GM12878 (cell line): ENCODE measurements at regions not wholly inside any gene's neighbourhood (a gene's known extent, or its start where the extent isn't known, plus 50 kb on each side); places are given as distances from the start of the nearest gene placed in this dataset.

Experiments
- ATAC-seq: fragments of 200-7000 bp; cut with Tn5 transposase; 3 replicates; pipeline ENCODE4 v1.9.1; 2020; ENCODE audit warnings: mild to moderate bottlenecking, moderate library complexity
- BruUV-seq: library from RNA; stranded (reverse); fragments of 400-500 nt; replicated peaks from 2 replicates; lab custom pipeline; 2021; lab: Mats Ljungman, UMichigan
- CTCF ChIA-PET: fragments of 300-600 bp; sonication (Branson Sonifier 250); formaldehyde crosslinking; extraction: SDS; loops from one replicate; lab custom pipeline; 2021; ENCODE audit warnings: inconsistent platforms; lab: Yijun Ruan, JAX
- POLR2A ChIA-PET: fragments of 350-600 bp; formaldehyde crosslinking; extraction: SDS; loops from one replicate; lab custom pipeline; 2021; ENCODE audit warnings: inconsistent platforms; lab: Charles Lee
- RAD21 ChIA-PET: fragments of 300-600 bp; sonication (Branson Sonifier 250); formaldehyde crosslinking; loops from one replicate; lab custom pipeline; 2023; ENCODE audit warnings: antibody characterized with exemption; ENCODE audit not compliant: unreplicated experiment; lab: Charles Lee
- SMC1A ChIA-PET: fragments of 300-600 bp; sonication (Branson Sonifier 250); formaldehyde crosslinking; loops from one replicate; lab custom pipeline; 2023; ENCODE audit not compliant: unreplicated experiment, uncharacterized antibody; lab: Charles Lee
- DNase-seq: peaks from one replicate; pipeline ENCODE4 v3.0.0-alpha.2; 2011; ENCODE audit warnings: low read depth, low spot score
- FAIRE-seq: peaks from 3 replicates; lab custom pipeline; 2011; peaks lifted over from hg19 to GRCh38; lab: Jason Lieb, UNC
- H2AFZ ChIP-seq: 2 replicates; pipeline ENCODE4 v1.6.0; 2011; ENCODE audit warnings: low read depth, low read length, control low read depth; ENCODE audit not compliant: control insufficient read depth
- H3K27ac ChIP-seq: 2 replicates; pipeline ENCODE4 v1.5.1; 2011; ENCODE audit warnings: control low read depth; ENCODE audit not compliant: control insufficient read depth, insufficient read depth
- H3K27me3 ChIP-seq, 2 experiments: replicated peaks in 1 of 2; 2 replicates each; pipeline versions ENCODE4 v1.6.0 to v1.6.1; 2011; ENCODE audit warnings: low read length in 1 of 2; ENCODE audit not compliant: control insufficient read depth in 2 of 2, insufficient read depth in 2 of 2
- H3K36me3 ChIP-seq, 2 experiments: 2 replicates each; pipeline ENCODE4 v1.5.1; 2011; ENCODE audit warnings: low read length in 1 of 2; ENCODE audit not compliant: control insufficient read depth in 2 of 2, insufficient read depth in 2 of 2
- H3K4me1 ChIP-seq: 2 replicates; pipeline ENCODE4 v1.6.1; 2011; ENCODE audit warnings: mild to moderate bottlenecking, low read length, moderate library complexity, mixed read lengths; ENCODE audit not compliant: control insufficient read depth, insufficient read depth
- H3K4me2 ChIP-seq: 2 replicates; pipeline ENCODE4 v1.6.0; 2011; ENCODE audit warnings: control low read depth; ENCODE audit not compliant: control insufficient read depth, insufficient read depth
- H3K4me3 ChIP-seq: fragments of 200-600 bp; sonication (generic); 2 replicates; pipeline ENCODE4 v1.5.1; 2016
- H3K79me2 ChIP-seq: 2 replicates; pipeline ENCODE4 v1.6.0; 2011; ENCODE audit warnings: low read length; ENCODE audit not compliant: control insufficient read depth, insufficient read depth
- H3K9ac ChIP-seq: 2 replicates; pipeline ENCODE4 v1.8.0; 2011; ENCODE audit warnings: low read length, control low read depth, mixed read lengths; ENCODE audit not compliant: control insufficient read depth, insufficient read depth
- H3K9me3 ChIP-seq: replicated peaks from 3 replicates; pipeline ENCODE4 v1.5.1; 2011; ENCODE audit warnings: mild to moderate bottlenecking, low read length; ENCODE audit not compliant: control insufficient read depth, insufficient read depth
- H4K20me1 ChIP-seq: 2 replicates; pipeline ENCODE4 v1.6.0; 2011; ENCODE audit not compliant: control insufficient read depth, insufficient read depth
- NFYB ChIP-seq: IDR thresholded peaks from 2 replicates; pipeline ENCODE4 v1.6.1; 2011; ENCODE audit warnings: low read depth, mild to moderate bottlenecking, low read length, improper control_type of control experiment, moderate library complexity; ENCODE audit not compliant: insufficient read depth
- PML ChIP-seq: IDR thresholded peaks from 2 replicates; pipeline ENCODE4 v1.6.1; 2012; ENCODE audit warnings: low read length, inconsistent platforms
- SRF ChIP-seq, 2 experiments: IDR thresholded peaks; 2 replicates each; pipeline ENCODE4 v1.6.1; 2011; ENCODE audit warnings: low read depth in 2 of 2, low read length in 2 of 2, mild to moderate bottlenecking in 1 of 2, moderate library complexity in 1 of 2
- WGBS: methylation state at CpG from one replicate; pipeline ENCODE4 v1.1.6; 2016; ENCODE audit warnings: low lambda C conversion rate; ENCODE audit not compliant: insufficient replicate concordance, insufficient coverage; ENCODE audit errors: missing lambda C conversion rate; 5-methylcytosine and 5-hydroxymethylcytosine counted together
- in situ Hi-C: fragments of 300-500 bp; cut with MboI; formaldehyde crosslinking; loops from 9 replicates; pipeline ENCODE4 v1.14.3; 2018; ENCODE audit warnings: mixed read lengths
- intact Hi-C: fragments of 100-400 bp; cut with micrococcal nuclease; formaldehyde crosslinking; loops from one replicate; pipeline ENCODE4 v1.14.2; 2022; ENCODE audit not compliant: unreplicated experiment
- TF ChIP-seq, protein P1 (sequence below): fragments of 450-650 bp; IDR thresholded peaks from 2 replicates; pipeline ENCODE4 v1.6.1; 2016; ENCODE audit warnings: mild to moderate bottlenecking

DNA sequence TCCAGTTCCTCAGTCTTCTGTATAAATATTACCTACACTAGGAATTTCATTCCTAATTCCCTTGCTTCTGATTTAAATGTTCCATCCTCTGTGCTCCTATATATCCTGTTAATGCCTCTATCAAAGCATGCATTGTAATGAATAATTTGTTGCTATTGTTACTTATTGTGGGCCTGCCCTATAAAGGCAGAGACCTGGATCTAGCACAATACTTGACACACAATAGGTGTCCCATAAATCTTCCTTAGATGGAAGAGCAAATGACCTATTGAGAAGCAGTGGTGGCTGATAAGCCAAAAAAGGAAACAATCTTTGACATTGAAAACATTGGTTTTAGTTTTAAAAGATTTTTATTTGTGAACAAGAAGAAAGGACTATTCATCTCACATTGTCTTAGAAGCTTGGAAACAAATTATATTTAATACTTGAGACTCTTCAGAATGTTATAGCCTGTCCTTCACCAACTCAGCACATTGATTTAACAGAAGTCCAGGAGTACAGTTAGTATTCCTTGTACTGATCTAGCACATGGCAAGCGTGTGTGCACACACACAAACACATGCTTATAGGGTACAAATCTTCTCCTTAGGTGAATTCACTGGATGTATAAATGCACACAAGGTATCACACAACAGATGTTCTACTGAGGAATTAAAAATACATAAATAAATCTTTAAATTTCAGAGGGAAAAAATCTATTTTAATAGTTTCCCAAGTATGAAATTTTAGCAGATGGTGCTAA is 135.9 kb downstream of the DUSP6 start (continued):
- TF ChIP-seq, protein P1, sequence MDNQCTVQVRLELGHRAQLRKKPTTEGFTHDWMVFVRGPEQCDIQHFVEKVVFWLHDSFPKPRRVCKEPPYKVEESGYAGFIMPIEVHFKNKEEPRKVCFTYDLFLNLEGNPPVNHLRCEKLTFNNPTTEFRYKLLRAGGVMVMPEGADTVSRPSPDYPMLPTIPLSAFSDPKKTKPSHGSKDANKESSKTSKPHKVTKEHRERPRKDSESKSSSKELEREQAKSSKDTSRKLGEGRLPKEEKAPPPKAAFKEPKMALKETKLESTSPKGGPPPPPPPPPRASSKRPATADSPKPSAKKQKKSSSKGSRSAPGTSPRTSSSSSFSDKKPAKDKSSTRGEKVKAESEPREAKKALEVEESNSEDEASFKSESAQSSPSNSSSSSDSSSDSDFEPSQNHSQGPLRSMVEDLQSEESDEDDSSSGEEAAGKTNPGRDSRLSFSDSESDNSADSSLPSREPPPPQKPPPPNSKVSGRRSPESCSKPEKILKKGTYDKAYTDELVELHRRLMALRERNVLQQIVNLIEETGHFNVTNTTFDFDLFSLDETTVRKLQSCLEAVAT: no peak

DNA sequence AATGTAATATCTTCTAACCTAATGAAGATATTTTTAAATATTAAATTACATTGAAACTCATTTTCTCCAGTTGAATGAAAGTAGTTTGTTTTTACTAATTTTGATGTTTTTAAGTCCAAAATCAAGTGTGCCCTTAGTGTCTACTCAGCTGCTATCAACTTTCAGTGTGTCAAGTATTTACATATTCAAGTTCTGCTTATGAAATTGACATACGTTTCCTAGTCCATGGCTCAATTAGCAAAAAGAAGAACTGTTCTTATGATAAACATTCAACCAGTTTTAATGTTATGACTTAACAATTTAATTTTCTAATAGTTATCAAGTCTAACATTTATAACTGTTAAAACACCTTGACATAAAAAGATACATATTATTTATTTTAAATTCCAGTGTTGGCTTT is 137.1 kb downstream of the DUSP6 start:
- no peak for FAIRE-seq
- TF ChIP-seq PML: no peak
- TF ChIP-seq NFYB: no peak
- TF ChIP-seq SRF (IDR thresholded peaks at IDR 0.05; ENCODE audit: low read depth in 2 of 2, low read length in 2 of 2): no peak

More for the DNA sequence above, 137.1 kb downstream of the DUSP6 start:
- ChIA-PET POLR2A (no interaction called here), SMC1A (no interaction called here), RAD21 (no interaction called here), CTCF (no interaction called here)
- Histone ChIP-seq H3K36me3 (no peaks in the 10 kb centered on the region), H3K4me2 (no peak overlapping the region), H3K4me3 (no peak overlapping the region), H3K4me1 (no peaks in the 10 kb centered on the region), H4K20me1 (no peaks in the 10 kb centered on the region), H3K79me2 (no peaks in the 10 kb centered on the region), H3K27me3 (no peaks in the 10 kb centered on the region), H3K9me3 (no peaks in the 10 kb centered on the region), H2AFZ (no peak overlapping the region), H3K9ac (no peak overlapping the region), H3K27ac (no peak overlapping the region)
- ATAC-seq: no peak
- no peak for DNase-seq
- in situ Hi-C loops: no loop called here
- intact Hi-C loops: no loop called here
- 35% methylated on average over 1 of the region's 1 CpG for WGBS
- no TSS peak for BruUV-seq
